Panc1 (cell line): ENCODE measurements at regions not wholly inside any gene's neighbourhood (a gene's known extent, or its start where the extent isn't known, plus 50 kb on each side); places are given as distances from the start of the nearest gene placed in this dataset.

Source experiments
- ATAC-seq: fragments of 200-7000 bp; cut with Tn5 transposase; 2 replicates; pipeline ENCODE4 v1.9.1; 2020; ENCODE audit warnings: mild to moderate bottlenecking, moderate library complexity
- BruUV-seq: library from RNA; stranded (reverse); fragments of 400-500 nt; replicated peaks from 2 replicates; lab custom pipeline; 2021; lab: Mats Ljungman, UMichigan
- CTCF ChIA-PET: fragments of 300-600 bp; sonication (Branson Sonifier 250); formaldehyde crosslinking; loops from one replicate; lab custom pipeline; 2022; ENCODE audit warnings: antibody characterized with exemption; lab: Charles Lee
- POLR2A ChIA-PET: fragments of 300-600 bp; sonication (Branson Sonifier 250); formaldehyde crosslinking; loops from one replicate; lab custom pipeline; 2022; ENCODE audit warnings: antibody characterized with exemption; lab: Charles Lee
- DNase-seq: peaks from one replicate; pipeline ENCODE4 v3.0.0-alpha.2; 2010; ENCODE audit warnings: low read depth, low spot score
- H3K27ac ChIP-seq: 2 replicates; pipeline ENCODE4 v1.5.1; 2011; ENCODE audit warnings: mild to moderate bottlenecking, low read length, inconsistent platforms
- H3K27me3 ChIP-seq: fragments of 200-500 bp; sonication (Bioruptor generic); 2 replicates; pipeline ENCODE4 v1.6.0; 2014; ENCODE audit warnings: low read length, inconsistent platforms; ENCODE audit not compliant: control insufficient read depth, insufficient read depth
- H3K36me3 ChIP-seq: fragments of 200-500 bp; sonication (Bioruptor generic); 2 replicates; pipeline ENCODE4 v1.5.1; 2014; ENCODE audit warnings: inconsistent platforms, mild to moderate bottlenecking, low read length, moderate library complexity; ENCODE audit not compliant: control insufficient read depth, insufficient read depth
- H3K4me1 ChIP-seq: 2 replicates; pipeline ENCODE4 v1.5.1; 2011; ENCODE audit warnings: inconsistent platforms, mild to moderate bottlenecking, low read length, moderate library complexity; ENCODE audit not compliant: control insufficient read depth, insufficient read depth
- H3K4me3 ChIP-seq, 2 experiments: 2 replicates each; pipeline ENCODE4 v1.5.1; 2011 to 2012; ENCODE audit warnings: low read depth in 2 of 2, low read length in 2 of 2, mild to moderate bottlenecking in 2 of 2, inconsistent platforms in 1 of 2, moderate library complexity in 1 of 2
- H3K9me3 ChIP-seq: fragments of 200-500 bp; sonication (Bioruptor generic); 2 replicates; pipeline ENCODE4 v1.5.1; 2014; ENCODE audit warnings: low read depth, mild to moderate bottlenecking, inconsistent platforms, low read length, moderate library complexity; ENCODE audit not compliant: control insufficient read depth, insufficient read depth
- POLR2AphosphoS5 ChIP-seq: IDR thresholded peaks from 2 replicates; pipeline ENCODE4 v1.6.1; 2012; ENCODE audit warnings: mild to moderate bottlenecking, low read depth, low read length, moderate library complexity
- REST ChIP-seq, 2 experiments: IDR thresholded peaks; 2 replicates each; pipeline ENCODE4 v1.6.1; 2011 to 2012; ENCODE audit warnings: low read depth in 2 of 2, control low read depth in 1 of 2, low read length in 1 of 2, mild to moderate bottlenecking in 1 of 2, moderate library complexity in 1 of 2; ENCODE audit not compliant: insufficient read depth in 1 of 2
- SIN3A ChIP-seq: IDR thresholded peaks from 2 replicates; pipeline ENCODE4 v1.6.1; 2012; ENCODE audit warnings: low read depth, mild to moderate bottlenecking, low read length, moderate library complexity, borderline replicate concordance; ENCODE audit not compliant: insufficient read depth
- TCF7L2 ChIP-seq: IDR thresholded peaks from 2 replicates; pipeline ENCODE4 v1.6.1; 2011; ENCODE audit warnings: mild to moderate bottlenecking, low read depth, low read length, inconsistent platforms
- in situ Hi-C: cut with HindIII; loops from 2 replicates; pipeline ENCODE4 v1.10.0; 2016; ENCODE audit warnings: low sequenced_read_pairs, low pct_unique_long_range_greater_than_20kb
- intact Hi-C: fragments of 100-400 bp; cut with micrococcal nuclease; formaldehyde crosslinking; loops from one replicate; pipeline ENCODE4 v1.10.0; 2022; ENCODE audit not compliant: unreplicated experiment
- TF ChIP-seq, protein P1 (sequence below): fragments of 450-650 bp; IDR thresholded peaks from 2 replicates; pipeline ENCODE4 v1.5.1; 2017; ENCODE audit warnings: mild to moderate bottlenecking

GRCh38 chr9:7739595-7739994 lies 60.0 kb downstream of the DMAC1 start:
- ATAC-seq = no peak
- DNase-seq = no peak
- in situ Hi-C loops (no loop called here), intact Hi-C loops (no loop called here)
- H3K4me3 ChIP-seq = no peak overlapping the region
- no TSS peak for BruUV-seq
- no peak overlapping the region for H3K27ac ChIP-seq
- H3K4me1 ChIP-seq = no peaks in the 10 kb centered on the region
- TF ChIP-seq, protein P1, sequence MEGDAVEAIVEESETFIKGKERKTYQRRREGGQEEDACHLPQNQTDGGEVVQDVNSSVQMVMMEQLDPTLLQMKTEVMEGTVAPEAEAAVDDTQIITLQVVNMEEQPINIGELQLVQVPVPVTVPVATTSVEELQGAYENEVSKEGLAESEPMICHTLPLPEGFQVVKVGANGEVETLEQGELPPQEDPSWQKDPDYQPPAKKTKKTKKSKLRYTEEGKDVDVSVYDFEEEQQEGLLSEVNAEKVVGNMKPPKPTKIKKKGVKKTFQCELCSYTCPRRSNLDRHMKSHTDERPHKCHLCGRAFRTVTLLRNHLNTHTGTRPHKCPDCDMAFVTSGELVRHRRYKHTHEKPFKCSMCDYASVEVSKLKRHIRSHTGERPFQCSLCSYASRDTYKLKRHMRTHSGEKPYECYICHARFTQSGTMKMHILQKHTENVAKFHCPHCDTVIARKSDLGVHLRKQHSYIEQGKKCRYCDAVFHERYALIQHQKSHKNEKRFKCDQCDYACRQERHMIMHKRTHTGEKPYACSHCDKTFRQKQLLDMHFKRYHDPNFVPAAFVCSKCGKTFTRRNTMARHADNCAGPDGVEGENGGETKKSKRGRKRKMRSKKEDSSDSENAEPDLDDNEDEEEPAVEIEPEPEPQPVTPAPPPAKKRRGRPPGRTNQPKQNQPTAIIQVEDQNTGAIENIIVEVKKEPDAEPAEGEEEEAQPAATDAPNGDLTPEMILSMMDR = no peak
- no peak for TF ChIP-seq TCF7L2
- no peak for TF ChIP-seq POLR2AphosphoS5
- TF ChIP-seq REST (IDR thresholded peaks at IDR 0.05; ENCODE audit: insufficient read depth in 1 of 2, low read depth in 2 of 2, low read length in 1 of 2) = no peak
- TF ChIP-seq SIN3A = no peak
- no peaks in the 10 kb centered on the region for H3K36me3 ChIP-seq
- H3K9me3 ChIP-seq = no peaks in the 10 kb centered on the region
- ChIA-PET CTCF (no interaction called here), POLR2A (no interaction called here)
- H3K27me3 ChIP-seq = no peaks in the 10 kb centered on the region

- no peaks in the 10 kb centered on the region for H3K4me1 ChIP-seq
- TF ChIP-seq SIN3A (no peak), POLR2AphosphoS5 (no peak), TCF7L2 (no peak), REST (IDR thresholded peaks at IDR 0.05; ENCODE audit: insufficient read depth in 1 of 2, low read depth in 2 of 2, low read length in 1 of 2) (no peak)
- TF ChIP-seq, protein P1 = no peak
- intact Hi-C loops = no loop called here
- in situ Hi-C loops = no loop called here
- no peak for ATAC-seq
- no peaks in the 10 kb centered on the region for H3K9me3 ChIP-seq
- H3K27ac ChIP-seq = no peak overlapping the region
- ChIA-PET POLR2A (no interaction called here), CTCF (no interaction called here)
- BruUV-seq = no TSS peak
- no peak for DNase-seq
- H3K36me3 ChIP-seq = no peaks in the 10 kb centered on the region
- no peak overlapping the region for H3K4me3 ChIP-seq
- H3K27me3 ChIP-seq = no peaks in the 10 kb centered on the region
These were observed 64.3 kb downstream of the DMAC1 start for GRCh38 chr9:7735311-7735710.
